ENCODE measurements at regions not wholly inside any gene's neighbourhood (a gene's known extent, or its start where the extent isn't known, plus 50 kb on each side); places are given as distances from the start of the nearest gene placed in this dataset.
"Not testable (repeated sequence)": the region's sequence is repeated elsewhere in the genome, so short reads cannot be mapped to it uniquely, and the experiment has no call there.

GRCh38 chr1:189205863-189206262 is 1271.8 kb downstream of the BRINP3 start:
- DNase-seq (ENCODE audit: extremely low read depth, low read depth): no peak

GRCh38 chr1:189206617-189207016 is 1271.0 kb downstream of the BRINP3 start:
- no peak for DNase-seq (ENCODE audit: extremely low read depth, low read depth)

GRCh38 chr1:189211742-189212141 is 1265.9 kb downstream of the BRINP3 start:
- DNase-seq (ENCODE audit: extremely low read depth, low read depth): no peak

GRCh38 chr1:189212606-189213005 is 1265.1 kb downstream of the BRINP3 start:
- DNase-seq (ENCODE audit: extremely low read depth, low read depth): no peak

GRCh38 chr1:189216886-189217285 is 1260.8 kb downstream of the BRINP3 start:
- no peak for DNase-seq (ENCODE audit: extremely low read depth, low read depth)

GRCh38 chr1:189217646-189218045 is 1260.0 kb downstream of the BRINP3 start:
- no peak for DNase-seq (ENCODE audit: extremely low read depth, low read depth)

- no peak for DNase-seq (ENCODE audit: extremely low read depth, low read depth)
Measured at GRCh38 chr1:189220750-189221149, 1256.9 kb downstream of the BRINP3 start.

- DNase-seq (ENCODE audit: extremely low read depth, low read depth): not testable (repeated sequence)
Measured at GRCh38 chr1:189225794-189226145, 1251.9 kb downstream of the BRINP3 start.

- DNase-seq (ENCODE audit: extremely low read depth, low read depth): no peak
Measured at GRCh38 chr1:189226779-189227178, 1250.9 kb downstream of the BRINP3 start.

- DNase-seq (ENCODE audit: extremely low read depth, low read depth): no peak
Measured at GRCh38 chr1:189237008-189237407, 1240.7 kb downstream of the BRINP3 start.

- DNase-seq (ENCODE audit: extremely low read depth, low read depth): no peak
Measured at GRCh38 chr1:189253601-189254350, 1223.9 kb downstream of the BRINP3 start.

GRCh38 chr1:189261128-189261527 is 1216.5 kb downstream of the BRINP3 start:
- DNase-seq (ENCODE audit: extremely low read depth, low read depth): not testable (repeated sequence)

GRCh38 chr1:189269011-189269410 is 1208.7 kb downstream of the BRINP3 start:
- peak; percentile 12 for DNase-seq (ENCODE audit: extremely low read depth, low read depth)

GRCh38 chr1:189274267-189274666 is 1203.4 kb downstream of the BRINP3 start:
- DNase-seq (ENCODE audit: extremely low read depth, low read depth): no peak

- DNase-seq (ENCODE audit: extremely low read depth, low read depth): no peak
Measured at GRCh38 chr1:189275796-189276195, 1201.9 kb downstream of the BRINP3 start.

- DNase-seq (ENCODE audit: extremely low read depth, low read depth): no peak
Measured at GRCh38 chr1:189289346-189289745, 1188.3 kb downstream of the BRINP3 start.

- DNase-seq (ENCODE audit: extremely low read depth, low read depth): no peak
Measured at GRCh38 chr1:189301235-189301634, 1176.4 kb downstream of the BRINP3 start.

- DNase-seq (ENCODE audit: extremely low read depth, low read depth): no peak
Measured at GRCh38 chr1:189305279-189305678, 1172.4 kb downstream of the BRINP3 start.

- no peak for DNase-seq (ENCODE audit: extremely low read depth, low read depth)
Measured at GRCh38 chr1:189311915-189312314, 1165.7 kb downstream of the BRINP3 start.

GRCh38 chr1:189312499-189312898 is 1165.2 kb downstream of the BRINP3 start:
- DNase-seq (ENCODE audit: extremely low read depth, low read depth): no peak

- DNase-seq (ENCODE audit: extremely low read depth, low read depth): no peak
Measured at GRCh38 chr1:189313488-189313887, 1164.2 kb downstream of the BRINP3 start.

GRCh38 chr1:189315035-189315901 is 1162.4 kb downstream of the BRINP3 start:
- DNase-seq (ENCODE audit: extremely low read depth, low read depth): no peak
